Neural progenitor cell (in vitro differentiated cells): ENCODE measurements at regions not wholly inside any gene's neighbourhood (a gene's known extent, or its start where the extent isn't known, plus 50 kb on each side); places are given as distances from the start of the nearest gene placed in this dataset.

ENCODE experiments used
- DNase-seq: peaks from one replicate; pipeline ENCODE4 v3.0.0-alpha.2; 2016; ENCODE audit warnings: low spot score
- H2AFZ ChIP-seq: fragments of 200-600 bp; sonication (generic); replicated peaks from 2 replicates; pipeline ENCODE4 v1.6.1; 2016; ENCODE audit warnings: antibody characterized with exemption
- H3F3A ChIP-seq: fragments of 200-600 bp; sonication (generic); 2 replicates; pipeline ENCODE4 v1.6.1; 2016; ENCODE audit warnings: antibody characterized with exemption, low read depth
- H3K27ac ChIP-seq: fragments of 200-600 bp; sonication (generic); 2 replicates; pipeline ENCODE4 v1.5.1; 2016; ENCODE audit warnings: mild to moderate bottlenecking
- H3K27me3 ChIP-seq: fragments of 200-600 bp; sonication (generic); 2 replicates; pipeline ENCODE4 v1.6.1; 2016; ENCODE audit warnings: mild to moderate bottlenecking, moderate library complexity
- H3K36me3 ChIP-seq: fragments of 200-600 bp; sonication (generic); 2 replicates; pipeline ENCODE4 v1.5.1; 2016
- H3K4me1 ChIP-seq: fragments of 200-600 bp; sonication (generic); 2 replicates; pipeline ENCODE4 v1.6.1; 2016; ENCODE audit warnings: mixed run types
- H3K4me2 ChIP-seq: fragments of 200-600 bp; sonication (generic); 2 replicates; pipeline ENCODE4 v1.6.1; 2016
- H3K4me3 ChIP-seq: fragments of 200-600 bp; sonication (generic); 2 replicates; pipeline ENCODE4 v1.5.1; 2016
- H3K79me2 ChIP-seq: fragments of 200-600 bp; sonication (generic); 2 replicates; pipeline ENCODE4 v1.6.1; 2016; ENCODE audit warnings: low read depth
- H3K9ac ChIP-seq: fragments of 200-600 bp; sonication (generic); 2 replicates; pipeline ENCODE4 v1.6.1; 2016
- H3K9me3 ChIP-seq: fragments of 200-600 bp; sonication (generic); 2 replicates; pipeline ENCODE4 v1.5.1; 2016; ENCODE audit warnings: low read depth
- H4K20me1 ChIP-seq: fragments of 200-600 bp; sonication (generic); 2 replicates; pipeline ENCODE4 v1.6.1; 2016; ENCODE audit warnings: low read depth
- H3K27ac Mint-ChIP-seq: 3 replicates; pipeline ENCODE4 v1.8.0; 2021; ENCODE audit warnings: mixed read lengths
- H3K27me3 Mint-ChIP-seq: 2 replicates; pipeline ENCODE4 v1.8.0; 2022; ENCODE audit warnings: low read depth, mild to moderate bottlenecking, inconsistent platforms, moderate library complexity, mixed read lengths; ENCODE audit not compliant: insufficient read depth
- H3K36me3 Mint-ChIP-seq: 3 replicates; pipeline ENCODE4 v1.8.0; 2021; ENCODE audit warnings: mixed read lengths
- H3K4me1 Mint-ChIP-seq: 3 replicates; pipeline ENCODE4 v1.8.0; 2021; ENCODE audit warnings: mixed read lengths
- H3K4me3 Mint-ChIP-seq: 3 replicates; pipeline ENCODE4 v1.8.0; 2021; ENCODE audit warnings: mild to moderate bottlenecking, moderate library complexity, mixed read lengths
- H3K9me3 Mint-ChIP-seq: 3 replicates; pipeline ENCODE4 v1.8.0; 2020; ENCODE audit warnings: mixed read lengths
- CTCF ChIP-seq: fragments of 200-600 bp; sonication (generic); IDR thresholded peaks from 2 replicates; pipeline ENCODE4 v1.5.1; 2017; ENCODE audit warnings: antibody characterized with exemption, mild to moderate bottlenecking
- EZH2 ChIP-seq: fragments of 200-600 bp; sonication (generic); IDR thresholded peaks from 2 replicates; pipeline ENCODE4 v1.6.1; 2017; ENCODE audit warnings: antibody characterized with exemption, mild to moderate bottlenecking, moderate library complexity
- EZH2phosphoT487 ChIP-seq: fragments of 200-600 bp; sonication (generic); IDR thresholded peaks from 2 replicates; pipeline ENCODE4 v1.6.1; 2017; ENCODE audit warnings: antibody characterized with exemption

DNA sequence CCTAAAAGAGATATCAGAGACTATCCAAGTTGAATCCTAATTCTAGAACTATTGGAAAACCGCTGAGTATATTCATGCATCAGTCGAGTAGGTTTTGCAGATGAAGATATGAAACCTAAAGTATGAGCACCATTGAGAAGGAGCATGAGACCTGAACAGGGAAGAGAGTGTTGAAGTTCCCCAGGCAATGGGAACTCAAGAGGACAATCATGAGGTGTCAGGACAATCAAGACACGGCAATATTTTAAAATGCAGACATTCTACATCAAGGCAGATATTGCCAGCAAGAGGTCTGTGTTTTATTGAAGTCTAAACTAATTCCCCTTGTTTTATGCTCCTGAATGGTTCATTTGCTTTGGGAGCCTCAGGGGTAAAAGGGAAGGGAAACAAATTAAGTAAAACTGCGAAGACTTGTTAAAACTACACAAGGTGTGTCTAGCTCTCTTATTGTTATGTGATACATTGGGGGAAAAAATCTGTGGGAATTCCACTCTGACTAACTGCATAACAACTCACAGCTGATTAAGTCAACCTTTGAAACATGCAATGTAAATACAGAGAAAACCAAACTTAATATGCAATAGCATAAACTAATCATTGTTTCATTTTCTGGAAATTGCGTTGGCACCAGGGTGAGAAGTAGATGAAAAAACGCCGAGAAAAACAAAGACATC lies 347.9 kb upstream of the ADGRL2 start:
- H3K27me3 ChIP-seq, result no peaks in the 10 kb centered on the region
- H3K9me3 Mint-ChIP-seq, result peaks cover 2% of the 10 kb centered on the region
- no peaks in the 10 kb centered on the region for H3F3A ChIP-seq
- peaks cover 2% of the 10 kb centered on the region for H3K4me1 Mint-ChIP-seq
- H3K4me1 ChIP-seq, result peaks cover 6% of the 10 kb centered on the region
- H3K4me3 Mint-ChIP-seq, result no peak overlapping the region
- no peak overlapping the region for H2AFZ ChIP-seq
- no peaks in the 10 kb centered on the region for H3K79me2 ChIP-seq
- no peak overlapping the region for H3K27ac Mint-ChIP-seq
- peaks cover 5% of the 10 kb centered on the region for H3K36me3 Mint-ChIP-seq
- peaks cover 2% of the 10 kb centered on the region for H3K27me3 Mint-ChIP-seq
- no peak overlapping the region for H3K27ac ChIP-seq
- H3K4me3 ChIP-seq, result no peak overlapping the region
- H3K9ac ChIP-seq, result no peak overlapping the region
- TF ChIP-seq EZH2, result no peak
- TF ChIP-seq EZH2phosphoT487, result no peak
- TF ChIP-seq CTCF, result no peak
- H3K9me3 ChIP-seq, result no peaks in the 10 kb centered on the region
- no peak for DNase-seq
- H3K4me2 ChIP-seq, result no peak overlapping the region
- no peaks in the 10 kb centered on the region for H4K20me1 ChIP-seq
- H3K36me3 ChIP-seq, result no peaks in the 10 kb centered on the region

GRCh38 chr1:81449786-81450185 lies 350.9 kb upstream of the ADGRL2 start:
- Mint-ChIP-seq H3K36me3 (peaks cover 20% of the 10 kb centered on the region), H3K27ac (no peak overlapping the region), H3K4me3 (no peak overlapping the region), H3K4me1 (peaks cover 6% of the 10 kb centered on the region), H3K9me3 (peaks cover 5% of the 10 kb centered on the region), H3K27me3 (peaks cover 3% of the 10 kb centered on the region)
- no peak overlapping the region for H3K4me3 ChIP-seq
- no peaks in the 10 kb centered on the region for H4K20me1 ChIP-seq
- no peak overlapping the region for H3K4me2 ChIP-seq
- no peaks in the 10 kb centered on the region for H3K79me2 ChIP-seq
- no peak for TF ChIP-seq CTCF
- no peak for TF ChIP-seq EZH2phosphoT487
- TF ChIP-seq EZH2, result no peak
- no peaks in the 10 kb centered on the region for H3K27me3 ChIP-seq
- peaks cover 6% of the 10 kb centered on the region for H3K4me1 ChIP-seq
- H3K9me3 ChIP-seq, result no peaks in the 10 kb centered on the region
- no peaks in the 10 kb centered on the region for H3F3A ChIP-seq
- no peak for DNase-seq
- H2AFZ ChIP-seq, result no peak overlapping the region
- H3K27ac ChIP-seq, result no peak overlapping the region
- no peaks in the 10 kb centered on the region for H3K36me3 ChIP-seq
- H3K9ac ChIP-seq, result no peak overlapping the region

GRCh38 chr1:81446000-81446669 lies 354.6 kb upstream of the ADGRL2 start:
- Histone ChIP-seq H3K79me2 (no peaks in the 10 kb centered on the region), H3K36me3 (no peaks in the 10 kb centered on the region), H2AFZ (no peak overlapping the region), H3K9me3 (no peaks in the 10 kb centered on the region), H3F3A (no peaks in the 10 kb centered on the region), H3K27me3 (no peaks in the 10 kb centered on the region), H3K4me3 (no peak overlapping the region), H3K9ac (no peak overlapping the region), H4K20me1 (no peaks in the 10 kb centered on the region), H3K27ac (no peak overlapping the region), H3K4me1 (no peaks in the 10 kb centered on the region), H3K4me2 (no peak overlapping the region)
- Mint-ChIP-seq H3K27ac (no peak overlapping the region), H3K36me3 (peaks cover 20% of the 10 kb centered on the region), H3K4me3 (no peak overlapping the region), H3K9me3 (peaks cover 5% of the 10 kb centered on the region), H3K4me1 (peaks cover 9% of the 10 kb centered on the region), H3K27me3 (peaks cover 2% of the 10 kb centered on the region)
- no peak for DNase-seq
- no peak for TF ChIP-seq EZH2phosphoT487
- TF ChIP-seq EZH2, result no peak
- no peak for TF ChIP-seq CTCF
